Progenitor cell of endocrine pancreas (in vitro differentiated cells): ENCODE measurements at regions not wholly inside any gene's neighbourhood (a gene's known extent, or its start where the extent isn't known, plus 50 kb on each side); places are given as distances from the start of the nearest gene placed in this dataset.
A peak's percentile ranks its signal among the peaks of the same experiment; 100 is the strongest.

Experiments used
- DNase-seq: peaks from one replicate; pipeline ENCODE4 v3.0.0; 2021; ENCODE audit warnings: low spot score; ENCODE audit not compliant: unreplicated experiment
- H3K27ac Mint-ChIP-seq: 2 replicates; pipeline ENCODE4 v1.8.0; 2021; ENCODE audit warnings: mild to moderate bottlenecking, moderate library complexity, mixed read lengths
- H3K27me3 Mint-ChIP-seq: 2 replicates; pipeline ENCODE4 v1.8.0; 2021; ENCODE audit warnings: mixed read lengths
- H3K36me3 Mint-ChIP-seq: 2 replicates; pipeline ENCODE4 v1.8.0; 2022; ENCODE audit warnings: mixed read lengths; ENCODE audit not compliant: insufficient read depth
- H3K4me1 Mint-ChIP-seq: 2 replicates; pipeline ENCODE4 v1.8.0; 2021; ENCODE audit warnings: low read depth, mixed read lengths
- H3K4me3 Mint-ChIP-seq: 2 replicates; pipeline ENCODE4 v1.8.0; 2021; ENCODE audit warnings: low read depth, mild to moderate bottlenecking, moderate library complexity, mixed read lengths
- H3K9me3 Mint-ChIP-seq: 2 replicates; pipeline ENCODE4 v1.8.0; 2021; ENCODE audit warnings: low read depth, mixed read lengths
- CTCF ChIP-seq: fragments of 200-600 bp; sonication (generic); IDR thresholded peaks from one replicate; pipeline ENCODE4 v1.5.0; 2021; ENCODE audit warnings: antibody characterized with exemption, mild to moderate bottlenecking; ENCODE audit not compliant: unreplicated experiment

- Mint-ChIP-seq H3K27me3 (no peaks in the 10 kb centered on the region), H3K9me3 (peaks cover 3% of the 10 kb centered on the region), H3K36me3 (no peaks in the 10 kb centered on the region), H3K4me3 (no peak overlapping the region), H3K4me1 (peaks cover 13% of the 10 kb centered on the region), H3K27ac (peak overlapping the region; percentile 63)
- TF ChIP-seq CTCF = no peak
- DNase-seq = no peak
Observed at GRCh38 chr17:83189044-83190003, 109.9 kb downstream of the METRNL start.

GRCh38 chr17:83190004-83190385, 110.6 kb downstream of the METRNL start:
- no peak for TF ChIP-seq CTCF
- Mint-ChIP-seq H3K9me3 (peaks cover 3% of the 10 kb centered on the region), H3K36me3 (no peaks in the 10 kb centered on the region), H3K27me3 (no peaks in the 10 kb centered on the region), H3K27ac (peak overlapping the region; percentile 63), H3K4me1 (peaks cover 13% of the 10 kb centered on the region), H3K4me3 (no peak overlapping the region)
- DNase-seq = no peak

GRCh38 chr17:83190601-83191387, 111.4 kb downstream of the METRNL start:
- H3K36me3 Mint-ChIP-seq = no peaks in the 10 kb centered on the region
- no peaks in the 10 kb centered on the region for H3K27me3 Mint-ChIP-seq
- H3K9me3 Mint-ChIP-seq = peaks cover 3% of the 10 kb centered on the region
- no peak overlapping the region for H3K27ac Mint-ChIP-seq
- peaks cover 13% of the 10 kb centered on the region for H3K4me1 Mint-ChIP-seq
- DNase-seq = no peak
- no peak for TF ChIP-seq CTCF
- H3K4me3 Mint-ChIP-seq = no peak overlapping the region

GRCh38 chr17:83191388-83192160, 112.2 kb downstream of the METRNL start:
- Mint-ChIP-seq H3K27me3 (no peaks in the 10 kb centered on the region), H3K4me3 (no peak overlapping the region), H3K36me3 (no peaks in the 10 kb centered on the region), H3K4me1 (peaks cover 13% of the 10 kb centered on the region), H3K27ac (no peak overlapping the region), H3K9me3 (peaks cover 3% of the 10 kb centered on the region)
- no peak for TF ChIP-seq CTCF
- no peak for DNase-seq
